Keratinocyte (primary cell): ENCODE measurements at regions not wholly inside any gene's neighbourhood (a gene's known extent, or its start where the extent isn't known, plus 50 kb on each side); places are given as distances from the start of the nearest gene placed in this dataset.

Source experiments
- CTCF ChIP-seq, 3 experiments: IDR thresholded peaks in 1 of 3; conservative IDR thresholded peaks in 1 of 3; optimal IDR thresholded peaks in 1 of 3; 2 replicates in 2 of 3; 3 replicates in 1 of 3; pipeline versions ENCODE3 to v1.5.1; 2011; ENCODE audit warnings: low read length in 3 of 3, mild to moderate bottlenecking in 3 of 3, moderate library complexity in 2 of 3, control low read depth in 1 of 3, inconsistent platforms in 1 of 3; ENCODE audit not compliant: insufficient read depth in 2 of 3; ENCODE audit errors: extremely low read depth in 1 of 3
- EZH2 ChIP-seq: IDR thresholded peaks from one replicate; pipeline ENCODE4 v1.6.1; 2012; ENCODE audit warnings: inconsistent platforms, mild to moderate bottlenecking, low read length, moderate library complexity

- TF ChIP-seq EZH2 (no peak), CTCF (optimal IDR thresholded peaks at IDR 0.05 in 1 of 3, IDR thresholded peaks at IDR 0.05 in 1 of 3, conservative IDR thresholded peaks at IDR 0.05 in 1 of 3; ENCODE audit: extremely low read depth in 1 of 3, insufficient read depth in 2 of 3, low read length in 3 of 3) (no peak)
Measured at GRCh38 chr9:38130724-38131123, 61.7 kb upstream of the SHB start.
